ENCODE measurements at regions not wholly inside any gene's neighbourhood (a gene's known extent, or its start where the extent isn't known, plus 50 kb on each side); places are given as distances from the start of the nearest gene placed in this dataset.

- Histone ChIP-seq H3K4me1 (no peaks in the 10 kb centered on the region), H3K27me3 (no peaks in the 10 kb centered on the region), H3K9me3 (no peaks in the 10 kb centered on the region), H3K4me3 (no peak overlapping the region), H3K27ac (no peak overlapping the region), H3K36me3 (no peaks in the 10 kb centered on the region)
- DNase-seq (no peak), ATAC-seq (no peak)
- intact Hi-C loops (cut with DNase I) = no loop called here
- no peak for TF ChIP-seq CTCF (IDR thresholded peaks at IDR 0.05)
- WGBS (ENCODE audit: insufficient coverage, low coverage, low lambda C conversion rate, missing lambda C conversion rate) = 33% methylated on average over 2 of the region's 3 CpGs
Measured at GRCh38 chr7:106987777-106988176, 56.7 kb upstream of the PRKAR2B start.

- intact Hi-C loops (cut with DNase I) = no loop called here
- ATAC-seq (no peak), DNase-seq (no peak)
- H3K27ac ChIP-seq = no peak overlapping the region
- H3K27me3 ChIP-seq = no peaks in the 10 kb centered on the region
- no peaks in the 10 kb centered on the region for H3K36me3 ChIP-seq
- no peak overlapping the region for H3K4me3 ChIP-seq
- TF ChIP-seq CTCF (IDR thresholded peaks at IDR 0.05) = no peak
- no peak for TF ChIP-seq POLR2A (IDR thresholded peaks at IDR 0.05)
- 49% methylated on average over 3 of the region's 3 CpGs for WGBS (ENCODE audit: insufficient coverage, low coverage, low lambda C conversion rate, missing lambda C conversion rate)
- no peaks in the 10 kb centered on the region for H3K4me1 ChIP-seq
- no peaks in the 10 kb centered on the region for H3K9me3 ChIP-seq
Measured at GRCh38 chr7:106992511-106992910, 52.0 kb upstream of the PRKAR2B start.

All from right lobe of liver (tissue), 6 donors.